Caco-2 (cell line): ENCODE measurements at regions not wholly inside any gene's neighbourhood (a gene's known extent, or its start where the extent isn't known, plus 50 kb on each side); places are given as distances from the start of the nearest gene placed in this dataset.

ENCODE experiments used
- BruUV-seq: library from RNA; stranded (reverse); fragments of 400-500 nt; replicated peaks from 2 replicates; lab custom pipeline; 2021; lab: Mats Ljungman, UMichigan
- CTCF ChIA-PET: fragments of 300-600 bp; sonication (Branson Sonifier 250); formaldehyde crosslinking; loops from one replicate; lab custom pipeline; 2022; ENCODE audit warnings: antibody characterized with exemption; lab: Charles Lee
- POLR2A ChIA-PET: fragments of 300-600 bp; sonication (Branson Sonifier 250); formaldehyde crosslinking; loops from one replicate; lab custom pipeline; 2022; ENCODE audit warnings: antibody characterized with exemption; lab: Charles Lee
- DNase-seq, 2 experiments: peaks; one replicate each; pipeline versions ENCODE4 v3.0.0 to v3.0.0-alpha.2; 2020 to 2022
- H3K27me3 ChIP-seq: replicated peaks from 2 replicates; pipeline ENCODE4 v1.6.0; 2011; ENCODE audit warnings: low read length; ENCODE audit not compliant: control insufficient read depth, insufficient read depth
- H3K36me3 ChIP-seq: 2 replicates; pipeline ENCODE4 v1.5.1; 2011; ENCODE audit warnings: low read length; ENCODE audit not compliant: control insufficient read depth, insufficient read depth
- H3K4me1 ChIP-seq: fragments of 250-450 bp; sonication (Bioruptor Pico); 2 replicates; pipeline ENCODE4 v1.5.1; 2020; ENCODE audit warnings: mild to moderate bottlenecking
- H3K4me3 ChIP-seq: 2 replicates; pipeline ENCODE4 v1.5.1; 2011; ENCODE audit warnings: low read depth, mild to moderate bottlenecking, control low read depth, low read length
- H3K9me3 ChIP-seq: fragments of 250-450 bp; sonication (Bioruptor Pico); 2 replicates; pipeline ENCODE4 v1.5.1; 2020; ENCODE audit warnings: mild to moderate bottlenecking, moderate library complexity
- H3K27ac Mint-ChIP-seq: one replicate; pipeline ENCODE4 v1.8.0; 2022; ENCODE audit warnings: mixed read lengths; ENCODE audit not compliant: unreplicated experiment
- H3K27me3 Mint-ChIP-seq: one replicate; pipeline ENCODE4 v1.8.0; 2022; ENCODE audit warnings: mixed read lengths; ENCODE audit not compliant: insufficient read depth, unreplicated experiment
- H3K36me3 Mint-ChIP-seq: one replicate; pipeline ENCODE4 v1.8.0; 2022; ENCODE audit warnings: mild to moderate bottlenecking, mixed read lengths; ENCODE audit not compliant: insufficient read depth, unreplicated experiment
- H3K4me1 Mint-ChIP-seq: one replicate; pipeline ENCODE4 v1.8.0; 2022; ENCODE audit warnings: low read depth, mixed read lengths; ENCODE audit not compliant: unreplicated experiment
- H3K4me3 Mint-ChIP-seq: one replicate; pipeline ENCODE4 v1.8.0; 2022; ENCODE audit warnings: mild to moderate bottlenecking, moderate library complexity, mixed read lengths; ENCODE audit not compliant: unreplicated experiment
- H3K9me3 Mint-ChIP-seq: one replicate; pipeline ENCODE4 v1.8.0; 2022; ENCODE audit warnings: mixed read lengths; ENCODE audit not compliant: unreplicated experiment
- intact Hi-C: fragments of 100-400 bp; cut with micrococcal nuclease; formaldehyde crosslinking; loops from one replicate; pipeline ENCODE4 v1.10.0; 2022; ENCODE audit not compliant: unreplicated experiment
- TF ChIP-seq, protein P1 (sequence below), 2 experiments: fragments of 200-600 bp in 1 of 2; IDR thresholded peaks; 1 replicate in 1 of 2; 2 replicates in 1 of 2; pipeline versions ENCODE4 v1.5.1 to v1.8.0; 2011 to 2022; ENCODE audit warnings: antibody characterized with exemption in 1 of 2, control low read depth in 1 of 2, inconsistent platforms in 1 of 2, low read depth in 1 of 2, low read length in 1 of 2, mild to moderate bottlenecking in 1 of 2, moderate library complexity in 1 of 2; ENCODE audit not compliant: insufficient read depth in 1 of 2, severe bottlenecking in 1 of 2, unreplicated experiment in 1 of 2

DNA sequence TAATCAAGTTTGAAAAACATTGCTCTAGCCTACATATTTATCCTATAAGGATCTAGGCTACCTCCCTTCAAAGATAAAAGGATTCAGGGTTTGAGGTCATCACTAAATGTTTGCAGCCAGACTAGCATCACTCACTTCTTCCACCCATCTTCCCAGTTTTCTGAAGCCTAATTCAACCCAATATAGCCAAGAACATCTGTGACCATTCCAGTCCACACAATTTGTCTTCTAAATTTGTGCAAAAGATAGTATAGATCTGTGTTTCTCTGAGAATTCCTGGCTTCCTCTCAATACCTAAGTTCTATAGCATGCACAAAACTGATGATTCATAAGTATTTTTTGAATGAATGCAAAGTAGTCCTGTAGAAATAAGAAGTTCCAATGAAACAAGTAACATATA lies 103.0 kb upstream of the CDK1 start:
- Mint-ChIP-seq H3K27ac (no peak overlapping the region), H3K4me3 (no peak overlapping the region), H3K36me3 (no peaks in the 10 kb centered on the region), H3K9me3 (peaks cover 10% of the 10 kb centered on the region), H3K27me3 (no peaks in the 10 kb centered on the region), H3K4me1 (peaks cover 8% of the 10 kb centered on the region)
- no peak overlapping the region for H3K4me3 ChIP-seq
- no peaks in the 10 kb centered on the region for H3K27me3 ChIP-seq
- CTCF ChIA-PET: no interaction called here
- POLR2A ChIA-PET: no interaction called here
- DNase-seq: no peak
- H3K9me3 ChIP-seq: peaks cover 12% of the 10 kb centered on the region
- TF ChIP-seq, protein P1, sequence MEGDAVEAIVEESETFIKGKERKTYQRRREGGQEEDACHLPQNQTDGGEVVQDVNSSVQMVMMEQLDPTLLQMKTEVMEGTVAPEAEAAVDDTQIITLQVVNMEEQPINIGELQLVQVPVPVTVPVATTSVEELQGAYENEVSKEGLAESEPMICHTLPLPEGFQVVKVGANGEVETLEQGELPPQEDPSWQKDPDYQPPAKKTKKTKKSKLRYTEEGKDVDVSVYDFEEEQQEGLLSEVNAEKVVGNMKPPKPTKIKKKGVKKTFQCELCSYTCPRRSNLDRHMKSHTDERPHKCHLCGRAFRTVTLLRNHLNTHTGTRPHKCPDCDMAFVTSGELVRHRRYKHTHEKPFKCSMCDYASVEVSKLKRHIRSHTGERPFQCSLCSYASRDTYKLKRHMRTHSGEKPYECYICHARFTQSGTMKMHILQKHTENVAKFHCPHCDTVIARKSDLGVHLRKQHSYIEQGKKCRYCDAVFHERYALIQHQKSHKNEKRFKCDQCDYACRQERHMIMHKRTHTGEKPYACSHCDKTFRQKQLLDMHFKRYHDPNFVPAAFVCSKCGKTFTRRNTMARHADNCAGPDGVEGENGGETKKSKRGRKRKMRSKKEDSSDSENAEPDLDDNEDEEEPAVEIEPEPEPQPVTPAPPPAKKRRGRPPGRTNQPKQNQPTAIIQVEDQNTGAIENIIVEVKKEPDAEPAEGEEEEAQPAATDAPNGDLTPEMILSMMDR (IDR thresholded peaks at IDR 0.05; ENCODE audit: insufficient read depth in 1 of 2, low read depth in 1 of 2, low read length in 1 of 2, severe bottlenecking in 1 of 2, unreplicated experiment in 1 of 2): no peak
- peaks cover 14% of the 10 kb centered on the region for H3K4me1 ChIP-seq
- intact Hi-C loops: no loop called here
- H3K36me3 ChIP-seq: no peaks in the 10 kb centered on the region
- no TSS peak for BruUV-seq

- Mint-ChIP-seq H3K36me3 (no peaks in the 10 kb centered on the region), H3K4me3 (no peak overlapping the region), H3K27ac (no peak overlapping the region), H3K27me3 (no peaks in the 10 kb centered on the region), H3K4me1 (no peaks in the 10 kb centered on the region), H3K9me3 (peaks cover 10% of the 10 kb centered on the region)
- ChIA-PET POLR2A (no interaction called here), CTCF (interaction anchor here (1.0 kb wide), 1 partner anchor 147 kb away, joined by 3 read pairs; no protein-coding TSS in a partner anchor)
- peaks cover 9% of the 10 kb centered on the region for H3K9me3 ChIP-seq
- 0 out of 2 replicates have a peak, but pooled peaks cover 3% of the 10 kb centered on the region for H3K4me1 ChIP-seq
- no peaks in the 10 kb centered on the region for H3K36me3 ChIP-seq
- no peak overlapping the region for H3K4me3 ChIP-seq
- intact Hi-C loops: loop anchor here (2.0 kb wide), 1 partner anchor 63 kb away; no protein-coding TSS in a partner anchor
- TF ChIP-seq, protein P1 (IDR thresholded peaks at IDR 0.05; ENCODE audit: insufficient read depth in 1 of 2, low read depth in 1 of 2, low read length in 1 of 2, severe bottlenecking in 1 of 2, unreplicated experiment in 1 of 2): no peak
- no peaks in the 10 kb centered on the region for H3K27me3 ChIP-seq
- BruUV-seq: no TSS peak
- no peak for DNase-seq
Observed at GRCh38 chr10:60669501-60669900, 108.8 kb upstream of the CDK1 start.

GRCh38 chr10:60666221-60666620 lies 112.1 kb upstream of the CDK1 start:
- no peak for DNase-seq
- Histone ChIP-seq H3K36me3 (no peaks in the 10 kb centered on the region), H3K27me3 (no peaks in the 10 kb centered on the region), H3K4me3 (no peak overlapping the region), H3K9me3 (no peaks in the 10 kb centered on the region), H3K4me1 (peaks cover 12% of the 10 kb centered on the region; the same call in 1 of the 2 replicates)
- no peaks in the 10 kb centered on the region for H3K27me3 Mint-ChIP-seq
- intact Hi-C loops: no loop called here
- TF ChIP-seq, protein P1 (IDR thresholded peaks at IDR 0.05; ENCODE audit: insufficient read depth in 1 of 2, low read depth in 1 of 2, low read length in 1 of 2, severe bottlenecking in 1 of 2, unreplicated experiment in 1 of 2): no peak
- no peak overlapping the region for H3K4me3 Mint-ChIP-seq
- H3K36me3 Mint-ChIP-seq: no peaks in the 10 kb centered on the region
- no TSS peak for BruUV-seq
- ChIA-PET POLR2A (no interaction called here), CTCF (no interaction called here)
- H3K9me3 Mint-ChIP-seq: peaks cover 5% of the 10 kb centered on the region
- H3K4me1 Mint-ChIP-seq: peaks cover 7% of the 10 kb centered on the region
- no peak overlapping the region for H3K27ac Mint-ChIP-seq
